Activated T-cell treated with anti-CD3 and anti-CD28 coated beads for 48 hours (primary cell): ENCODE measurements at regions not wholly inside any gene's neighbourhood (a gene's known extent, or its start where the extent isn't known, plus 50 kb on each side); places are given as distances from the start of the nearest gene placed in this dataset.

ENCODE experiments used
- DNase-seq: peaks from one replicate; pipeline ENCODE4 v3.0.0-alpha.2; 2020; ENCODE audit warnings: low read depth

DNA sequence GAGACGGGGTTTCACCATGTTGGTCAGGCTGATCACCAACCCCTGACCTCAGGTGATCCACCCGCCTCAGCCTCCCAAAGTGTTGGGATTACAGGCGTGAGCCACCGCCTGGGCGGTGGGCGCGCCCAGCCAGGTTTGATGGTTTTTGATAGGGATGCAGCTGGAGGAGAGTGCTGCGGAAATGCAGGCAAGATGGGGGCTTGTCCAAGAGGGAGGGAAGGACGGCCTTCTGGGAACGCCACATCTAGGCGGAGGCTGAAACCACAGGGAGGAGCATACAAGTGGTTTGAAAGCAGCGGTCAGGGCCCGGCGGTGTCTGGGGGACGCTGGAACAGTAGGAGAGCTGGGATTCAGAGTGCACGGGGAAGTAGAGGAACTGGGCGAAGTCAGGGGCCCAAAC, 134.6 kb downstream of the VRK1 start:
- DNase-seq, result no peak

- no peak for DNase-seq
These were observed 137.6 kb downstream of the VRK1 start for GRCh38 chr14:96934638-96935330.

DNA sequence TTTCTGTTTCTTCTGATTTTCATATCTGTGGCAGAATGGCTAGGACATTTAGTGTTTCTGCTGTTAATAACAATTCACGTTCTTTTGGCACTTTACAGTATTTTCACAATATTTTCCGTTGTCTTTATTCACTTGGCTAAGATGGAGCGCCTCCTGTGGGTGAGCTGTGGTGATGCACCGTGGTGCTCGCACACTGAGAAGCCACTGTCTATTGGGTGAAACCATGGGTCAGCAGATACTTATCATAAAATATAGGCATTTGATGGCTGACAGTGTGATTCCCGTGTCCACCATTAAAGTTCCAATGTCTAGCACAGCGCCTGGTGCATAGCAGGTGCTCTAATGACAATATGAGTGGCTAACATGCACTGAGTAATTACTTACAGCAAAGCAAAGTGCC, 141.8 kb downstream of the VRK1 start:
- DNase-seq, result no peak

GRCh38 chr14:96940009-96940408, 142.8 kb downstream of the VRK1 start:
- no peak for DNase-seq

DNA sequence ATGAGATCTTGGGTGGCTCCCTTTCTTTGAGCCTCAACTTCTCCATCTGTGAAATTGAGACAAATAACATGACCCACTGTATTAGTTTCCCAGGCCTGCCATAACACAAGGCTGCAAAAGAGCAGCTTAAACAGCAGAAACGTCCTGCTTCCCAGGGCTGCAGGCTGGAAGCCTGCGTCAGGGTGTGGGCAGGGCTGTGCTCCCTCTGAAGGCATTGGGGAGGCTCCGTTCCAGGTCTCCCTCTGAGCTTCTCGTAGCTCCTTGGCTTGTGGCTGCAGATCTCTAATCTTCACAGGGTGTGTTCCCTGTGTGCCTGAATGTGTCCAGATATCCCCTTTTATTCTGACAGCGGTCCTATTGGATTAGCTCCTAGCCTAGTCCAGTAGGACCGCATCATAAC, 147.1 kb downstream of the VRK1 start:
- DNase-seq, result no peak

- DNase-seq, result no peak
These were observed 148.5 kb downstream of the VRK1 start for GRCh38 chr14:96945721-96946120.

GRCh38 chr14:96949594-96949993, 152.4 kb downstream of the VRK1 start:
- DNase-seq, result no peak

GRCh38 chr14:96951511-96951910, 154.3 kb downstream of the VRK1 start:
- no peak for DNase-seq

DNA sequence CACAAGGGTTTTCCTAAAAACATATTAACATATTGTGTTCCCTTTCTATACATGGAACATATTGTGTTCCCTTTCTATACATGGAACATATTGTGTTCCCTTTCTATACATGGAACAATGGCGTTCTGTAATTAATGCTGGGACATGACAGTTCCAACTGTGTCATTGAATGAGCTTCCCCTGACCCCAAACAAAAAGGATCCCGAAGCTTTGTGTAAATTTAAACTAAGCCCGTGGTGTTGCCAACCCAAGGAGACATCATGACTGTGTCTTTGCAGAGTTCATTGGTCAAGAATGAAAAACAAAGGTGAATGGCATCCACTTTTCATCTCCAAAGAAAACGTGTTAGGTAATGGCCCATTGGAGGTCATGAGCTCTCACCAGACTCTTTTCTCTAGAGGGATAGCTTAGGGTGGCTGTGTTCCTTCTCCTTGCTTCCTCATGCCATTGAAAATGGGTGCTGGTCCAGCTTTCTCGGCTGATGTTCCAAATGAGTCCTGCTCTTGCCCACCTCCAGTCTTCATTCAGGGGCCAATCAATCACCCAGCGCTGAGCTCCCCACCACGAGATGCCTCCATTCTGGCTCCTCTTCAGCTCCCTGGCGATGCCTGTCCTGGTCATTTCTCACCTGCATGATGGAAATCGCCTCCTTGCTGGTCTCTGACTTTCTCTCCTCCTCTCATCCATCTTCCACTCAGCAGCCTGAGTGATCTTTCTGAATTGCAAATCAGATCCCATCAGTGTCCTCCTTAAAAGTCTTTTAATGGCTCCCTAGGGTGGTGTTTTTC, 156.1 kb downstream of the VRK1 start:
- DNase-seq, result no peak

DNA sequence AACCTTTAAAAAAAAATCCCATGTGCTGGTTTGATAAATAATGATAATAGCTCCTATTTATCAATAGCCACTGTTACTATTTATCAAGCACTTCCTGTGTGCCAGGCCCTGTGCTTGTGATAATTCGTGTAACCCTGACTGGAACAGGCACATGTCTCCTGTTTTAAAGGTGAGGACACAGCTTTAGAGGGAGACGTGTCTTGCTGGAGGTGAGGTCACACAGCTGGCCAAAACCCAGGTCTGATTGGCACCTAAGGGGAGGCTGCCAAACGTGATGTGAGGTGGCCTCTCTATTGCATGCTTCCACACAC, 156.6 kb downstream of the VRK1 start:
- DNase-seq, result no peak

GRCh38 chr14:96956464-96957239, 159.5 kb downstream of the VRK1 start:
- no peak for DNase-seq

- DNase-seq, result no peak
These were observed 160.9 kb downstream of the VRK1 start for GRCh38 chr14:96958057-96958456.

DNA sequence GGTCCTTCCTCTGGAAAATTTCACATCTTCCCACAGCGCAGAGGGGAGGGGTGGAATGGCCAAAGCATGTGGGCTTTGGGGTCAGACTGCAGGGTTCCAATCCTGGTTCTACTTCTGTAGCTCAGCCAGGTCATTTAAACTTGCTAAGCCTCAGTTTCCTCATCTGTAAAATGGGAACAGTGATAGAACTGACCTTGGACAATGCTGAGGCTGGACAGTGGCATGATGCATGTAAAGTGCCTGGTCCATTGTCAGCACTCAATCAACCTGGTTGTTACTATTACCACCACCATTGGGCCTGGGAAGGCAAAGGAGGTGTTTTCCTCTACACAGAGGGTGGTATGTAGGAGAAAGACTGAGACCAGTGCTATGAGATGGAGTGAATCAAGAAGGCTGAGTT, 162.8 kb downstream of the VRK1 start:
- DNase-seq, result no peak

GRCh38 chr14:96960598-96961116, 163.5 kb downstream of the VRK1 start:
- DNase-seq, result no peak

DNA sequence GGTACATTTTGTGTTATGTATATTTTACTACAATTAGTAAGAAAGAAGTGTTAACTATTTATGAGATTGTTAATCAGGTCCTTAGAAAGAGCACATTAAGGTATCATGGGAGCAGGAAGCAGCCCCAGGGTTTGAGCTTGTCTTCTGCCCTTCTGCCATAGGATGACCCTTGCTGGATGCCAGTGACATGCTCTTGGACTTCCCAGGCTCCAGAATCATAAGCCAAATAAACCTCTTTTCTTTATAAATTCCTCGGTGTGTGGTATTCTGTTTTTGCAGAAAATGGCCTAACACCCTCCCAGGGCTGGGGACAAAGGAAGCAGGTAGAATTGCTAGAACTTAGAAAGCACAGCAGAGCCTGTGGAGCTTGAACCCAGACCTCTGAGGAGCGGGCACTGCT, 164.7 kb downstream of the VRK1 start:
- DNase-seq, result no peak

DNA sequence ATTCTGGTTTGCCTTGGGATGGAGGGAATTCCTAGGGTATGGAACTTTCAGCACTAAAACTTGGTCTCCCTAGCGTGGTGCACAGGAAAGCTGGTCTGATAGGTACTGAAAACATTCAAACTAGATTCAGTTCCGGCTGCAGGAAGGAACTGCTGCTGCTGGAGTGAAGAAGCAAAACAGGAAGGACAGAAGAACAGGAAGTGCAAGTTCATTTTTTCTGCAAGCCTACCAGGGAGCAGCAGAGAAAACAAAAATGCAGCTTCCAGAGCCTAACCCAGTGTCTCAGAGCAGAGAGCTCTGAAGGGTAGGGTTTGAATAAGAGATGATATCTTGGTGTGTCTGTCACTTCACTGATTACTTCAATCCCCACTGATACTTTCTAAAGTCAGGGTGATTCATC, 165.2 kb downstream of the VRK1 start:
- DNase-seq, result no peak

DNA sequence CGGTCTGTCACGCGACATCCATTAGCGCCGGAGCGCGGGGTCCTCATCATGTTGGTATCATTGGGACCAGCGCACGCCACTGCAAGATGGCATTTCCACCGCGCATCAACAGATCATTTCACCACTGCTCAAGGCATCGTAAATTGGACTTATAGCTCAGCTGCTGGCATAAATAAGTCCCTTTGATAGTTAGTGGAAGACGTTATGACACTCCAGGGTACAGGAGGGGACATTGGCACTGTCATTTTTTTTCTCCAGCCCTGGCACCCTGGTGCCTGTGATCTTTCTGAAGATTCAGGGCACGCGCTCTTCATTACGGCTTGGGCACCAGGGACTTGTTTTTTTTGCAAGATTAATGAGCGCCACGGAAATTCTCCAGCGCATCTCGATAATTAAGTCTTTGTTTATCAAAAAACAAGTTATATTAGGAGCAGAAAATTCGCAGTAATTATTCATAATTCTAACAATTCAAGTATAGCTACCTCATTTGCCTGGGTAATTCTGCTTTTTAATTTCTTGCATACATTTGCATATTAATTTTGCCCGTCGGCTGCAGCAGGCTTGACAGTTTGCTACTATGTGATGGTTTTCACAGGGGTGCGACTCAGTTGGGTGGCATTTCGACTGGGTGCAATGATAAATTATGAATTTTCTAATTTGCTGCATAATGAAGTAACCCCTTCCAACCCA, 167.7 kb downstream of the VRK1 start:
- no peak for DNase-seq

GRCh38 chr14:96965885-96966595, 168.9 kb downstream of the VRK1 start:
- DNase-seq, result no peak

DNA sequence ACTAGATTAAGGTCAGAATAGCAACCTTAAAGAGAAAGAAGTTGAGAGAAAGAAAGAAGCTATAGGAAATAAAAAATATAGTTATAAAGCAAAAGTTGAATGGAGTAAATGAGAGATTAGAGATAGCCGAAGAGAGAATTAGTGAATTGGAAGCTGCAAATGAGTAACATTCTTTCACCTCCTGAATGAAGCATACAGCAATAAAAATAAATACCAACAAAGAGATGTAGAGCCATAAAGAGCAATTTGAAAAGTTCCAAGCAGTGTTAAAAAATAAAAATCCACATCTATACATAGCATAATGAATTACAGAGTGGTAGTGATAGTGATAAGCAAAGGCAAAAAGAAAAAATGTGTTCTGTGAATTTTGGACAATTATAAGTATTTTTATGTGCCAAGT, 177.9 kb downstream of the VRK1 start:
- DNase-seq, result no peak

DNA sequence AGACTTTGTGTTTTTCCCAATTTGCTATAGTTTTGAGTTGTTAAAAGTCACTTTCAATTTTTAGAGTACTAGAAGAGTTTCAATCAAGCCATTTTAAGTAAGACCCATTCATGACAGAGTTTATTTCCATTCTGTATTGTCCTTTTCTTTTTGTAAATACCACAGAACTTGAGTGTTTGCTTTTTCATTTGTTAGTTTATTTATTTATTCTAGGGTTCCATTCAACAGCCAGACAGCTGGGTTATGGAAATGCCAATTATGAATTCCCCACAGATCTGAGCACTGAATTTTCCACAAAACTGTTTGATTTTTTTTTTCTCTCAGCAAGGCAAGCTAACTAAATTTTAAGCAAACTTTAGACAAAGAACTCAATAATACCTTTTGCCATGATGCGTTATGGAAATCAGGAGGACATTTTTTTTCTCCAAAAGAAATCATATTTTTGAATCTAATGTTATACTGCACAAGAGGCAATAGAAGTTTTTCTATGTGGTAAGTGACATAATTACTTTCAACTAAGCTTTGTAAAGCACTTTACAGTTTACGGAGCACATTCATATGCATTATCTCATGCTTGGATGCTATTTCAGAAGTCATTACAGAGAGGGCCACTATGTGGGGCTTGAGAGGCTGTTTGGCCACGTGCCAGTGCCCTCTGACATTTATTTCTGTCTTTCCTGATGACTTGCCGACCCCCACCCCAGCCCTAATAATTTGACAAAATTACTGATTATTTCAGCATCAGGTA, 181.5 kb downstream of the VRK1 start:
- no peak for DNase-seq

- DNase-seq, result no peak
These were observed 182.5 kb downstream of the VRK1 start for GRCh38 chr14:96979611-96980074.
